HG02852 (cell line): ENCODE measurements at regions not wholly inside any gene's neighbourhood (a gene's known extent, or its start where the extent isn't known, plus 50 kb on each side); places are given as distances from the start of the nearest gene placed in this dataset.

ENCODE experiments used
- ATAC-seq: cut with Tn5 transposase; IDR thresholded peaks from one replicate; pipeline ENCODE4 v1.9.1; 2021; ENCODE audit warnings: mild to moderate bottlenecking, moderate library complexity; ENCODE audit not compliant: unreplicated experiment

DNA sequence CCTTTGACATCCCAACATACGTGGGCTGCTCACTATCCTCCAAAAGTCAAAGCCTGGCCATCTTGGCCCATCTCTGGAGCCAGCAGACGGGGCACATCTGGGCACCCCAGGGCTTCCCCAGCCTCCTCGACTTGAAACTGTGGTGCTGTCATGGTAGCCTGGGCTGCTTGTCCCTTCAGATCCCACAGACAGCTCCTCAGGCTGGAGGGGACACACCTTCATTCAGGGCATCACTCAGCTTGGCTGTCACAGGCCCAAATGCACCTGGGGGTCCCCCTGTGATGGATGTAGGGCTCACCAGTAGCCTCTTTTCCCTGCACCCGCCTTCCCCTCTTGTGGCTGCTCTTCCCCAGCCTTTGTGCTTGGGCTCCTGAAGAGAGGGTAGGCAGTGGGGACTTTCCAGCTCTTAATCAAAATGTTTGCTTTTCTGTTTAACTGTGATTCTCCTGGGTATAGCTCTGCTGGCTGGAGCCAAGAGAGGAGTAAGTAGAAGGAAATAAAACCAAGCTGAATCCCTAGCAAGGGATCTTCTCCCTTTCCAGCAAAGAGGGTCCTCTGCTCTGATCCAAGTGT, 92.3 kb downstream of the GYPC start:
- ATAC-seq, result no peak

DNA sequence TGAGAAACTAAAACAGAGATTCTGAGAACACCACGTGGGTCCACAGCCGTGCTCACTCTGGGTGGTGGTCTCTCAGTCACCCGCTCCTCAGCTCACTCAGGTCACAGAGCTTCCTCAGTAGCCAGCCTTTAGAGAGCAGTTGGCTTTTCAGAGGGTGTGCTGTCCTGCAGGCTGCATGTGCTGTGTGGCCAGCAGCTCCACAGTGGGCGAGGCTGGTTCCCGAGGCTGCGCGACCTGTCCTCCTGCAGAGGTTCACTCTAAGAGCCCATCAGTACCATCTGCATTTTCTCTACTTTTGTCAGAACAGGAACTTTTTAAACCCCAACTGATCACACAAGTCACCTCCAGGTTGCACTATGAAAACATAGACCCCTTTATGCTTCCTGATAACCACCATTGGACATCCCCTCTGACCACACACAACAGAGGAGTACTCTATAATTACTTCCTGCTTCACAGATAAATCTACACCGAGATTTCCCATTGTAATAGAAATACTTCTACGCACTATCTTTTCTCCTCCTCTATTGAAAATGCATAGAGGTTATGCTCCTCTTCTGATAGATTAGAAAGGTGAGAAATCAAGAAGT, 93.1 kb downstream of the GYPC start:
- peak; percentile 25 for ATAC-seq

DNA sequence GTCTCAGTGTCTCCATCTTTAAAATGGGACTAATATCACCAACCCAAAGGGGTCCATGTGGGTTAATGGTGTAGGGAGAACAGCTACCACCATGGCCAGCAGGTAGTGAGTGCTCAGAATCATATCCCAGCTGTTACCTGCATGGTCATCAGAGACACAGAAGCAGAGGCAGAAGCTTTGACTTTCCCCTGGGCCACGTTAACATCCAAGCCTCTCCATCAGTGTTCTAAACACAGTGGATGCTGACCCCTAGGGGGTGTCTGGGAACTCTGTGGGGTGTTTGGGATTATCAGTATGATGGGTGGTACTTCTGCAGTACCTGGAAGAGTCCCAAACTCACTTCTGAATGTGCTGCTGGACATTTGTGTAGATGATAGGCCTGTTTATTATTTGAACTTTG, 93.6 kb downstream of the GYPC start:
- peak; percentile 58 for ATAC-seq

DNA sequence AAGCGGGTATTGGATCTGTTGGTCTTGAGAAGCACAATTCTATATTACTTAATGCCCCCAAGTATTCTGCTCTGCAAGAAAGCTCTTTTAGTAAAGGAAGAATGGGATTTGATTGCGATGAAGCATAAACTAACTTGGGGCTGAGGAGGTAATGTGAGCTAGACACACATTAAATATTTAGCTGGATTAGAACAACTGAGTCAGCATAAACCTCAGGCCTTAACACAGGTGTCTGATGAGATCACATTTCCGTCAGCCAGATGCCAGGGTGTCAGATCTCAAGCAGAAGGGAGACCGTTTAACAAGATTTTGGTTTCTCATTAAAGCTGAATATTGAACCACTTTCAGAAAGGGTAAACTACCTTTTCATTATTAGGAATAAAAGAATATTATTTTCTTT, 94.5 kb downstream of the GYPC start:
- no peak for ATAC-seq

DNA sequence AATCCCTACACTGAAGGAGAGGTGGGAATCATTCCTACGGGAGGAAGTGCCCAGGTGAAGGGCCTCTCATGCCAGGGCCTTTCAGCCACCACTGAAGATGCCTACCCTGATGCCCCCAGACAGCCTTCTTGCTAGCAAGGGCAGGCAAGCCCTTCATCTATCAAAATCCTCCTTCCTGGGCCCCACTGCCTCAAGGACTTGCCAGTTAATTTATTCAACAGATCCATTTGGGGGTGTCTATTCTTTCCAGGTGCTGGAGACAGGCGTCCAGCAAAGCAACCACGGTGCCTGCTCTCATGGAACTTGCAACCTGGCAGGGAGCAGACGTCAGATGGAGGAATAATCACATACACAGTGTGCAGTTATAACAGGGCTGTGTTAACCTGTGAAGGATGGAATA, 95.5 kb downstream of the GYPC start:
- no peak for ATAC-seq

DNA sequence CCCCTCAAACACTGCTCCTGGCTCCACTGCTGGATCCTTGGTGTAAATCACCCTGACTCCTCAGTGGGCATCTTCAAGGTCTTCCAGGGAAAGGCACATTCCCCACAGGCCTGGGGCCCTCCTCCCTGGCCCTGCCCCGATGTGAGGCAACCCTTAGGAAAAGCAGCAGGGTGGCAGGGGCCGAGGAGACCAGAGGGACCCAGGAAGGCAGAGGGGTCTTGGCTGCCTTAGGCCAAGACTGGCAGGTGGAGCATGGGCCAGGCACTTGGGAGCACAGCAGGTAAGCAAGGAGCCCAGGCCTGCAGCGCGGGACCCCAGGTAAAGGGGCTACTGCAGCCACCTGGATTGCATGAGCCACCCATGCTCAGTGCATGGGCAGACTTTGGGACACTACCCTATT, 96.9 kb downstream of the GYPC start:
- ATAC-seq, result no peak

DNA sequence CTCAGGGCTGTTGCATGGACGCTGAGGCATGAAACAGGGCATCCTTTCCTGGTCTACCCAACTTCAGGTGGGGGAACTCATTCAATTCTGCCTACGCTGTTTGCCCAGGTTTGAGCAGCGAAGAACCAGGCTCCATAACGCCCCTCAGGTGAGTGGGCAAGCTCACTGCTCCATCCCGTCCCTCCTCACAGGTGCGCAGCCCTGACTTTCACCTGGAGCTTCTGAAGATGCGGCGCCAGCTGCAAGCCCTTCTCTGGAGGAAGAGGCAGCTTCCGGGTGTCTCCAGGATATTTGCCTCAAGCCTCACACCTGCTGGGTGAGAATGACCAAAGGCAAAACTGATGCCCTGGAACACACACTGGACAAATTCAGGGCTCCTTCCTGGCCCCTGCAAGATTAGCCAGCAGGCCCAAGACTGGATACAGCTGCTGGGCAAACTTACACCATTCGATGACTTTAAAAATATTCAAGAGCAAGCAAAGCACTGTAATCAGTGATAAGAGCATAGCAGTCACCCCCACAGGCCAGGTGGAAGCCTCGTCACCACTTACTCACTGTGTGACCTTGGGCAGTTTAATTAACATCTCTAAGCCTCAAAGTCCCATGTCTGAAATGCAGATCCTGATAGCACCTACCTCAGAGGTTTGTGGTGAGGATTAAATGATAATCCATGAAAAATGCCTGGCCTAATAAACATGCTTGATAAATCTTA, 97.7 kb downstream of the GYPC start:
- no peak for ATAC-seq

DNA sequence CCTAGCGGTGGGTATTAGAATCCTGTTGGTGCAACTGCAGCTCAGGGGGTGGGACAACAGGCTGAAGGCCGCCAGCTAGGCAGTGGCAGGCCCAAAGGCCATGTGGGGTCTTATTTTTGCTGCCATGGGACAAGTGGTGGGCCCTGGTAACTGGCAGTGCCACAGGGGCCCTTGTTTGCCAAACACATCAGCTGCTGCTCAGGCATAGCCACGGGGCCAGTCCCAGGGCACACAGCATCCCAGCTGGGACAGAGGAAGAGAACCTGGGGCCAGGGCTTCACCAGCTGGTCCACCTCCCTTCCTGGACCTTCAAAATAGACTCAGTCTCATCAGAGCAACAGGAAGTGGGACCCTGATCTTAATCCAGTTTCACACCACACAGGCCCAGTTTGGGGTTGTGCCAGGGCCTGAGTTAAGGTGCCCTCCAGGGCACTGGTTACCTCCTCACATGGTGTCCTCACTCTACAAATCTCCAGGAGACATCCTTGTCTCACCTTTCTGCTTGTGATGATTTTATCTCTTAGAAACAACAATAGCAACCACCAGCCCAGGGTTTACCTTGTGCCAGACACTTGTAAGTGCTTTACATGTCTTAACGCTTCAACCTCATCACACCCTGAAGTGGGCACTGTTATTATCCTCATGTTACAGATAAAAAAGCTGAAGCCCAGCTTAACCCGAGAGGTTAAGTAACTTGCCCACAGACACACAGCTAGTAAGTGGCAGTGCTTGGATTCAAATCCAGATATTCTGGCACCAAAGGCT, 98.5 kb downstream of the GYPC start:
- no peak for ATAC-seq

DNA sequence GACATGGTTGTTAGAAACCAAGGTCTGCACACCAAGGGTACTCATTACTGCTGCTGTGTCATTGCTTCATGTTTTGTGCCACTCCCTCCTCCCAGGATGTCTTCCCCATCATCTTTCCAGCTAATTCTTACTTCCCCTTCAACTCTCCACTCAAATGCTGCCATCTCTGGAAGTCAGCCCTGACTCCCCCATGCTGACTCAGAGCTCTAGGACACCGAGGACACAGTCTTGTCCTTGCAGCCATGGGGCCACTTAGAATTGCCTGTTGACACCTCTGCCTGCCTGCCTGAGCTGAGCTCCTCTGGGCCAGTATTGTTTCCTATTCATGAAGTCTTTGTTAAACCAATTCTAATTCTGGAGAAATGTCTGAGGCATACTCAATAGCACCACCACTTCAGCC, 100.2 kb downstream of the GYPC start:
- ATAC-seq, result no peak

DNA sequence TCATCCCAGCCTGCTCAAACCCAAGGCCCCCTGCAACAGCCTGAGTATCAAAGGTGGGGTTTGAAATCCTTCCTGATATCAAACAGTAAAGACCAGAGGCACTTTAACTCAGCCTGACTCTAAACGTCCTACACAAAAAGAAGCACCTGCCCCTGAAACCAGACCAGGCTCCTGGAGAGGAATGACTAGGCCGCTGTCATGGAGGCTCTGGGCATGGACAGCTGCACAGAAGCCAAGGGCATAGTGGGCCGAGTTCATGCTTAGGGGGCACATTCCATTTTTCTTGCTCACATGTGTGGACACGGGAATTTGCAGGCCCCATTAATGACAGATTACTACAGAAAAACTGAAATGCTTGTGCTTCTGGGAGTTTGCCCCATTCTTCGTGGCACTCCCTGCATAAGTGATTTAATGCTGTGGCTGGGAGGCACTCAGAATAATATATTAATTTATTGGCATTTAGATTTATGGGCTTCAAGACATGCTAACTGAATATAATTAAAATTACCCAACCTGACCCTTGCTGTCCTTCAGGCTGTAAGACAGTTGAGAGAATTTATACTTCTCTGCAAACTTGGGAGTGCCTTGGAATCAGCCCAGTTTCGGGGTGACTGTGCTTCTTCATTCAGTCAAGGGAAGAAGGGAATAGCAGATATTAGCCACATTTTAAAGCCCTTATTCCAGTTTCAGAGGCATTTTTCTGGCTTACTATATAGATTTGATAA, 105.5 kb downstream of the GYPC start:
- no peak for ATAC-seq

DNA sequence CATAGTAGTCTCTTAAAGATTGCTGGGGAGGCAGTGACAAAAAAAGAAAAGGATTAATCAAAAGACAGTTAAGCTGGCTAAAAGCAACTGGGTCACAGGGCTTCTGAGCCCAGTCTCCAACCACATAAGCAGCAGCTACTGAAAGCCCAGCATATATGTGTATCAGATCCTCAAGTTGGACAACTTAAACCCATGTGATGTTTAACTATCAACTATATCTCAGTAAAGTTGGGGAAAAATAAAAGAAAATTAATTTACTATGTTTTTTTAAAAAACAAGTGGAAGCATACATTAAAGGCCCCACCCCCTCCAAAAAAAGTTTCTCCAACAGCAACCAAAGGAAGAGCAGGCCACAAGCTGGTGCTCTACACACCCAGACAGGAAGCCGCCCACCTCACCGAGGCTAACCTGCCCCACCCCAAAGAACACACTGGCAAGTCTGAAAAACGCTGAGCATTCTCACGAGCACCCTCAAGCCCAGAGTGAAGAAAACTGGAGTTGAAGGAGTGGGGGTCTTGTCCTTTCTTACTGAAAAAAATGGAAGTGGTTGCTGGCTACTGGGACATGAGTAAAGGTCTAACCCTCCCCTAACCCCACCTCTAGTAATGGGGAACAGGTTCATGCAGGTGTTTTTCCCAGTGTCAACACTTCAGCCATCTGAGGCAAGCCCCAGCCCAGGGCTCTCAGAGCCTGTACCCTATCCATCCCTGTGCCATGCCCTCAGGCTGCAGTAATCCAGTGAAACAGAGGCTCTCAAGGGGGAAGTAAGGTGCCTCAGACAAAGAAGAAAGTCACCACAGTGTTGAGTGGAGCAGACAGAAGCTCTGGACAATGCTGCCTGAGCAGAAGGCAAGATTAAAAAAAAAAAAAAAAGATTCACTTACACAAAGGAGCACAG, 106.3 kb downstream of the GYPC start:
- ATAC-seq, result no peak

DNA sequence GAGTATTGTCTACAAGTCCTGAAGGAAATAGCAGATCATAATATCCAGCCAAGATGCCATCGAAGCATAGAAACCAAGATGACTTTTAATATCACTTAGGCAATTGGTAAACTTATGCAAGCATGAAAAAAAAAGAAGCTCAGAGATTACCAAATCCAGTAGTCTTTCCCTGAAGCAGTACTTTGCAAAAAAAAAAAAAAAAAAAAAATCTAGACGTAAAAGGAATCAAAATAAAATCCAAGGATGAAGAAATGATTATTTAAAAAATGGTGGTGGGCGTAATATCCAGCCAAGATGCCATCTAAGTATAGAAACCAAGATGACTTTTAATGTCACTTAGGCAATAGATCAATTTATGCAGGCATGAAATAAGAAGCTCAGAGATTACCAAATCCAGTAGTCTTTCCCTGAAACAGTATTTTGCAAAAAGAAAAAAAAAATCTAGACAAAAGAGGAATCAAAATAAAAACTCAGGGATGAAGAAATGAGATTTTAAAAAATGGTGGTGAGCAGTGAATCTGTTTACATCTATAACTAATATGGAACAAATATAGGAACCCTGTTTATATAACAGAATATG, 108.8 kb downstream of the GYPC start:
- ATAC-seq, result no peak

DNA sequence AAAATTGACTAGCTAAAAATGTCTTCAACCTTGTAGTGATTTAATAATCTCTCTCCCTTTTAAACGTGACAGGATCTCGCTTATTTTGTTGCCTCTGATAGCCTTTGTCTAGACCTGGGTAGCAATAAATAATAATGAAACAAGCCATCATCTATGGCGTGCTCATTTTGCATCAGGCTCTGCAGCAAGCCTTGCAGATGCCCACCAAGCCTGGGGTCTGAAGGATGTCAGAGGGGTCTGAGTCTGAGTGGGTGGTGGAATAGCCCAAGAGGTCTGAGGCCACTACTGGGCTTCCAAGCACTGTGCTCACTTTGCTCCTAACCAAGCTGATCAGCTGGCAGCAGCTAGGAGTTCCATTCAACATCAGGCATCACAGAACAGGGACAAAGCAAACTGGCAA, 109.4 kb downstream of the GYPC start:
- no peak for ATAC-seq

DNA sequence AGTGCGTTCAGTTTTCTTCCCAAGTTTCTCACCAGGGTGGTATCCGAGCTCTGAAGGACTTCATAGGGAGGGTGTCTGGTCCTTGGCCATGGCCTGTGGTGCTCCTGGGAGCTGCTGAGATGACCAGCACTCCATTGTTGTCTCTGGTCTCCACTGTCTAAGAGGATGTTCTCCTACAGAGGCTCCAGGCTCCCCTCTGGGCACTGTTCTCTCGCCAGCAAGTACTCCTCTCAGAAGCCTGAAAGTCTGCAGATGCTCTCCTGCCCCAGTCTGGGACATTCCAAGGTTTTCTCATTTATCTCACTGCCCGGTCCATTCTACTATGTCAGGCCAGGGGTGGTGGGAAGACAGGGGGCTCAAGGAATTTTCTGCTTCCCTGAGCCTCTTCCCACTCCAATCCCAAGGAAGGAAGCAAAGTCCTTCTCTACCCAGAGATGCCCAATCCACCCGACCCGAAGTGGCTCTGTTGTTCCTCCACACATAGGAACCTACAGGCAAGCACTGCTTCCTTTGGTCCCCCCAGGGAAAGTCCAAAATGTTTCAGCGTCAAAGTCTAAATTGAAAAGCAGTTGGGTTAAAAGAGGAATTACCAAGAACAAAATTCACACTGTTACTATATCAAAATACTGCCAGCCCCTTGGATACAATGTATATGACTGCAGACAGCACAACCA, 110.5 kb downstream of the GYPC start:
- no peak for ATAC-seq

DNA sequence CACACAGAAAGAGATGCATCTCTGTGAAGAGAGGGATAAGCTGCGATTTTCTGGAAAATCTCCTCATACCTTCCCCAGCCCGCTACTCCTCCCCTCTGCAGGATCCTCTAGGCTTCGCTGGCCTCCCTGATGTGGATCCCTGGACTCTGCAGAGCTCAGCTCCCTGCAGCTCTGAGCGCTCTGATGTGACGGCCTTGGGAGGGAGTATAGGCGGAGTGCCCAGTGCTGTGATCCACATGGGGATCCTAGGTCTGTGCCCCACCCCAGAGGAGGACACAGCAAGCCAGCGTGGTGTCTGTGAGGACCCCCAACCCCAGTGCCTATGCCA, 111.0 kb downstream of the GYPC start:
- no peak for ATAC-seq

DNA sequence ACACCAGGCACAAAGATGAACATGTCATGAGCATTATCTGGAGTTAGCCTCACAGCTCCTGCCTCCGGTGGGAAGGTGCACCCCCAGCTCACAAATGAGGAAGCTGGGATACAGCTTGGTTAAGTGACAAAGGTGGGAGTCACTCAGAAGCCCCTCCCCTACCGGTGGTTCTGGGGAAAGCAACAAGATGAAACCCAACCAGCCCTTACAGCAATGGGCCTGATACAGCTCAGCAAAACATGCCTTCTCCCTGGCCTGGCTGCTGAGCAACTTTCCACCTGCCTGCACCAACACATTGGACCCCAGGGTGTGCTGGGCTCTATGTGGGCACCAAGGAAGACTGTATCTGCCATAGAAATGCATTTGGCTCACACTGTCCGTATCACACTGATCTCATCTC, 113.2 kb downstream of the GYPC start:
- no peak for ATAC-seq

DNA sequence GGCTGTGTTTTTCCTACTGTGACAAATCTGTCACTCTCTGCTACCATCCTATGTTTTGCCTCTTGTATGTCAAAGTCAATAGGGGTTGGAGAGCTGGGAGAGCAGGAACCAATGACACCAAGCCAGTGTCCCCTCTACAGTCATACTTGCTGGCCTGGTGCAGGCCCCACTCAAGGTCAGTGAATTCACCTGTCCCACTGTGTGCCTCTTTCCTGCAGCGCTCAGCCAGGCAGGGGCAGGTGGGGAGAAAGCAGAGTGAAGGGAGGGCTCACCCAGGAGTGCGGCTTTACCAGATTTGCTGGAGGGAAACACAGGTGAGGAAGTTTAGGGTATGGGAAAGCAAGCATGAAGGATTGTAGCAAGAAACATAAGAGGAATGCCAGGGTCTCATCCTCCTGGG, 114.5 kb downstream of the GYPC start:
- ATAC-seq, result no peak

DNA sequence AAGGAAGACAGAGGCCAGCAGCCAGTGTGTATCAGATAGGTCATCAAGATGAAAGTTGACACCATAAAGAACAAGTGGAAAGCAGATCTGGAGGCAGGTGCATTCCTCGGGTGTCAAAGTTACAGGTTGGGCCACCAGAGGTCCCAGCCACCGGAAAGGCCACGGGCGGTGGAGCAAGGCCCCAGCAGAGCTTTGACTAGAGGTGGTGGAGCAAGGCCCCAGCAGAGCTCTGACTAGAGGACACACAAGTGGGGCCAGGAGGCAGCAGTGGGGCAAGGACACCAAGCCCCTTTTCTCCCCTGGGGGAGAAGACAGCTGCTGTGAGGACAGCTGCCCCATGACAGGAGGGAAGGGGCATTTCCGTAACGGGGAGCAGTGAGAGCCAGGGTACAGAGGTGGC, 115.1 kb downstream of the GYPC start:
- ATAC-seq, result no peak

DNA sequence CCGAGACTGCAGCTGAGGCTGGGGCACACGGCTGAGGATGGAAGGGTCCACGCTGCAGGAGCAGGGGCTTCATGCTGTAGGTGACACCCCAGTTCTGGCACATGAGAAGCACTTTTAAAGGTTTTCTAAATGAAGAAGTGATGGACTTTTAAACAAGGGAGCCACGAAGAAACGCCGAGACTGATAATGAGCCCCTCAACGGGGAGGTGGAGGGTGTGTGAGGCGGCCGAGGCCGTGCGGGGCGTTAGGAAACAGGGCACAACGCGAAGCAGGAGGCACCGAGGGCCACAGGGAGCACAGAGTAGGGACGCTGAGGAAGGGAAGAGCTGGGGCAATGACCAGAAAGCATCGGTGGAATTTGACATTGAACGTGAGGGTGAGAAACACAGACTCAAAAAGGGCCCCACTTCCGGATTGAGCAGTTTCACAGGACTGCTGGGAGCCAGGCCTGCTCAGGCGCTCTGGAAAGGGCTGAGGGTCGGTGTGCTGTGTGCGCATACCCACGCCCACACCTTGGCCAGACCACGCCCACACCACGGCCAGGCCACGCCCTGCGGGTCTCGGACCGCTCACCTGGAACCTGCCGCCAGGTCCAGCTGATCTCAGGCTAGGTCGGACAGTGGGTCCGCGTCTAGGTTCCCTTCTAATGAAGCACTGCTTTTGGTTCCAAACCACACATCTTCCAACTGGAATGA, 115.7 kb downstream of the GYPC start:
- no peak for ATAC-seq
